ENCODE measurements at regions not wholly inside any gene's neighbourhood (a gene's known extent, or its start where the extent isn't known, plus 50 kb on each side); places are given as distances from the start of the nearest gene placed in this dataset.

DNA sequence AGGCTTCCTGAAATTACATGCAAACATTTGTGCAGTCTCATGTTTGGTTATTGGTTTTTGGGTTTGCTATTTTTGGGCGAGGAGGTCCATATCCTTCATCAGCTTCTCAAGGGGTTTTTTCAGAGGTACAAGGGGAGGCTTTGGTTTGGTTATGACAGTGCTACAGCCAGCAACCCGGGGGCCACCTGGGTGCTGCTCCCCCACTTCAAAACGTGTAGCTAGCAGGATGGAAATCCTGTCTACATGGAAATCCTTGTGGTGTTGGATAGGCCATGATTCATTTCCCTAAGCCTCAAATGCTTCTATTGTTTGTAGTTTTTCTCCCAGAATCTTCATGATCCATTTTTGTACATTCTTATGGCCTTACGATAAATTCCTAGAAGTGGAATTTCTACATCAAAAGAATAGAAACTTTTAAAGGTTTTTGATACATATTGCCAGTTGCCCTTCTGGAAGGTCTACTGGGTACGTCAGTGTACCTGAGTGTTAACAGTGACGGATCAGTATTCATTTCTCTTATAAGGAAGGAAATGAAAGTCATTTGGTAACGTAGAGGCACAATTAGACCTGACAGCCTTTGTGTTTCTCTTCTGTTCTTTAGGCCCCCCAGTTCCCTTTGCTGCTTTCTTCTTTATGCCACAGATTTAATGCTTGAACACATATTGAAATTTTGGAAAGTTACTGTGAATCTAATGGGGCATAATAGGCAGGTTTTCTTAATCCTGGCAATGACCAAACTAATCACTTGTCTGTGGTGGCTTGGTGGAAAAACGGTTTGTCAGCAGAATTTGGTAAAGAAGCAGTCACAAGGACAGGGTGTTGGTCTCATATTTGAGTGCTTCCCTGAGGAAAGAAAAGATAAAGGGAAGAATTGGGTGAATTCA is 69.7 kb upstream of the ABL1 start:
- peaks cover 61% of the 10 kb centered on the region for H3K4me1 Mint-ChIP-seq (ENCODE audit: low read depth, unreplicated experiment)
- Histone ChIP-seq H3K4me2 (ENCODE audit: low read length) (peak overlapping the region; percentile 71), H3K79me2 (ENCODE audit: insufficient read depth, low read length) (peaks cover 69% of the 10 kb centered on the region), H4K20me1 (ENCODE audit: insufficient read depth, low read length) (peaks cover 4% of the 10 kb centered on the region), H3K27ac (ENCODE audit: low read depth, low read length) (peak overlapping the region; percentile 78), H3K27me3 (ENCODE audit: insufficient read depth, low read length) (no peaks in the 10 kb centered on the region), H3K4me1 (ENCODE audit: insufficient read depth, low read length) (peaks cover 37% of the 10 kb centered on the region), H3K9me3 (ENCODE audit: insufficient read depth, low read depth, low read length) (no peaks in the 10 kb centered on the region), H3K9ac (ENCODE audit: low read length) (peak overlapping the region; percentile 69), H3K4me3 (ENCODE audit: insufficient read depth, low read depth, low read length) (peak overlapping the region; percentile 18), H3K36me3 (ENCODE audit: insufficient read depth, low read length) (no peaks in the 10 kb centered on the region), H2AFZ (ENCODE audit: low read depth, low read length) (no peak overlapping the region)
- H3K27me3 Mint-ChIP-seq (ENCODE audit: low read depth, unreplicated experiment) = no peaks in the 10 kb centered on the region
- peaks cover 8% of the 10 kb centered on the region for H3K36me3 Mint-ChIP-seq (ENCODE audit: low read depth, unreplicated experiment)
- peak overlapping the region; percentile 37 for H3K27ac Mint-ChIP-seq (ENCODE audit: unreplicated experiment)
- DNase-seq (ENCODE audit: low read depth) = peak; percentile 87
- no peak for TF ChIP-seq EZH2 (IDR thresholded peaks at IDR 0.05; ENCODE audit: insufficient read depth, low read length)
- TF ChIP-seq, protein P1, sequence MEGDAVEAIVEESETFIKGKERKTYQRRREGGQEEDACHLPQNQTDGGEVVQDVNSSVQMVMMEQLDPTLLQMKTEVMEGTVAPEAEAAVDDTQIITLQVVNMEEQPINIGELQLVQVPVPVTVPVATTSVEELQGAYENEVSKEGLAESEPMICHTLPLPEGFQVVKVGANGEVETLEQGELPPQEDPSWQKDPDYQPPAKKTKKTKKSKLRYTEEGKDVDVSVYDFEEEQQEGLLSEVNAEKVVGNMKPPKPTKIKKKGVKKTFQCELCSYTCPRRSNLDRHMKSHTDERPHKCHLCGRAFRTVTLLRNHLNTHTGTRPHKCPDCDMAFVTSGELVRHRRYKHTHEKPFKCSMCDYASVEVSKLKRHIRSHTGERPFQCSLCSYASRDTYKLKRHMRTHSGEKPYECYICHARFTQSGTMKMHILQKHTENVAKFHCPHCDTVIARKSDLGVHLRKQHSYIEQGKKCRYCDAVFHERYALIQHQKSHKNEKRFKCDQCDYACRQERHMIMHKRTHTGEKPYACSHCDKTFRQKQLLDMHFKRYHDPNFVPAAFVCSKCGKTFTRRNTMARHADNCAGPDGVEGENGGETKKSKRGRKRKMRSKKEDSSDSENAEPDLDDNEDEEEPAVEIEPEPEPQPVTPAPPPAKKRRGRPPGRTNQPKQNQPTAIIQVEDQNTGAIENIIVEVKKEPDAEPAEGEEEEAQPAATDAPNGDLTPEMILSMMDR (IDR thresholded peaks at IDR 0.05; ENCODE audit: insufficient read depth, low read depth, low read length) = no peak
- FAIRE-seq = no peak
- peak overlapping the region; percentile 12 for H3K4me3 Mint-ChIP-seq (ENCODE audit: unreplicated experiment)
- no peaks in the 10 kb centered on the region for H3K9me3 Mint-ChIP-seq (ENCODE audit: unreplicated experiment)

GRCh38 chr9:130766021-130766926 is 68.8 kb upstream of the ABL1 start:
- H3K9me3 Mint-ChIP-seq (ENCODE audit: unreplicated experiment) = no peaks in the 10 kb centered on the region
- peaks cover 4% of the 10 kb centered on the region for H4K20me1 ChIP-seq (ENCODE audit: insufficient read depth, low read length)
- H3K27ac Mint-ChIP-seq (ENCODE audit: unreplicated experiment) = peak overlapping the region; percentile 88
- no peaks in the 10 kb centered on the region for H3K27me3 ChIP-seq (ENCODE audit: insufficient read depth, low read length)
- peak overlapping the region; percentile 51 for H3K4me3 Mint-ChIP-seq (ENCODE audit: unreplicated experiment)
- H3K4me2 ChIP-seq (ENCODE audit: low read length) = peak overlapping the region; percentile 71
- peak overlapping the region; percentile 69 for H3K9ac ChIP-seq (ENCODE audit: low read length)
- H3K9me3 ChIP-seq (ENCODE audit: insufficient read depth, low read depth, low read length) = no peaks in the 10 kb centered on the region
- peaks cover 37% of the 10 kb centered on the region for H3K4me1 ChIP-seq (ENCODE audit: insufficient read depth, low read length)
- H3K27ac ChIP-seq (ENCODE audit: low read depth, low read length) = peak overlapping the region; percentile 78
- H2AFZ ChIP-seq (ENCODE audit: low read depth, low read length) = no peak overlapping the region
- DNase-seq (ENCODE audit: low read depth) = peak; percentile 71
- H3K4me3 ChIP-seq (ENCODE audit: insufficient read depth, low read depth, low read length) = peak overlapping the region; percentile 18
- FAIRE-seq = no peak
- no peaks in the 10 kb centered on the region for H3K36me3 ChIP-seq (ENCODE audit: insufficient read depth, low read length)
- peaks cover 8% of the 10 kb centered on the region for H3K36me3 Mint-ChIP-seq (ENCODE audit: low read depth, unreplicated experiment)
- TF ChIP-seq EZH2 (IDR thresholded peaks at IDR 0.05; ENCODE audit: insufficient read depth, low read length) = no peak
- TF ChIP-seq, protein P1 (IDR thresholded peaks at IDR 0.05; ENCODE audit: insufficient read depth, low read depth, low read length) = no peak
- H3K79me2 ChIP-seq (ENCODE audit: insufficient read depth, low read length) = peaks cover 75% of the 10 kb centered on the region
- H3K27me3 Mint-ChIP-seq (ENCODE audit: low read depth, unreplicated experiment) = no peaks in the 10 kb centered on the region
- peaks cover 61% of the 10 kb centered on the region for H3K4me1 Mint-ChIP-seq (ENCODE audit: low read depth, unreplicated experiment)
